T-cell (primary cell): ENCODE measurements at regions not wholly inside any gene's neighbourhood (a gene's known extent, or its start where the extent isn't known, plus 50 kb on each side); places are given as distances from the start of the nearest gene placed in this dataset.

Source experiments
- ATAC-seq, 4 experiments: fragments of 200-7000 bp in 3 of 4; fragments of 150-1000 bp in 1 of 4; cut with Tn5 transposase; replicated peaks in 1 of 4; 1 replicate in 3 of 4; 2 replicates in 1 of 4; pipeline ENCODE4 v1.10.0; 2021; ENCODE audit warnings: moderate library complexity in 3 of 4, mild to moderate bottlenecking in 2 of 4, moderate number of reproducible peaks in 1 of 4
- CTCF ChIA-PET, 2 donors: fragments of 300-600 bp; sonication (Branson Sonifier 250); formaldehyde crosslinking; loops; one replicate each; lab custom pipeline; 2022; ENCODE audit warnings: antibody characterized with exemption in 2 of 2; lab: Charles Lee
- POLR2A ChIA-PET, 2 donors: fragments of 300-600 bp; sonication (Branson Sonifier 250); formaldehyde crosslinking; loops; one replicate each; lab custom pipeline; 2022; ENCODE audit warnings: antibody characterized with exemption in 2 of 2; lab: Charles Lee
- DNase-seq, 35 experiments: peaks; one replicate each; pipeline versions ENCODE4 v3.0.0 to v3.0.0-alpha.2; 2013 to 2023
- H3K27ac ChIP-seq: one replicate; pipeline ENCODE4 v1.5.1; 2013; ENCODE audit warnings: low read length
- H3K27me3 ChIP-seq, 2 experiments: replicated peaks in 1 of 2; 1 replicate in 1 of 2; 2 replicates in 1 of 2; pipeline versions ENCODE4 v1.6.1 to v1.7.0; 2013; ENCODE audit warnings: low read length in 1 of 2, mixed read lengths in 1 of 2; ENCODE audit not compliant: control insufficient read depth in 2 of 2, insufficient read depth in 2 of 2; ENCODE audit errors: extremely low read depth in 1 of 2
- H3K36me3 ChIP-seq, 2 donors: 1 replicate in 1 of 2; 2 replicates in 1 of 2; pipeline versions ENCODE4 v1.6.1 to v1.7.0; 2013; ENCODE audit warnings: low read length in 1 of 2; ENCODE audit not compliant: control insufficient read depth in 2 of 2, insufficient read depth in 1 of 2; ENCODE audit errors: extremely low read depth in 1 of 2
- H3K4me1 ChIP-seq, 2 experiments: 1 replicate in 1 of 2; 2 replicates in 1 of 2; pipeline versions ENCODE4 v1.6.1 to v1.7.0; 2013; ENCODE audit warnings: low read length in 2 of 2, mixed read lengths in 1 of 2; ENCODE audit not compliant: insufficient read depth in 2 of 2, control insufficient read depth in 1 of 2; ENCODE audit errors: extremely low read depth in 1 of 2
- H3K4me3 ChIP-seq, 2 donors: 1 replicate in 1 of 2; 2 replicates in 1 of 2; pipeline versions ENCODE4 v1.5.1 to v1.7.0; 2013; ENCODE audit warnings: mild to moderate bottlenecking in 2 of 2, low read length in 1 of 2, moderate library complexity in 1 of 2; ENCODE audit not compliant: control insufficient read depth in 1 of 2; ENCODE audit errors: extremely low read depth in 1 of 2
- H3K9me3 ChIP-seq: 2 replicates; pipeline ENCODE4 v1.7.0; 2013
- H3K27ac Mint-ChIP-seq, 2 donors: one replicate each; pipeline ENCODE4 v1.8.0; 2020 to 2021; ENCODE audit warnings: mild to moderate bottlenecking in 2 of 2, mixed read lengths in 2 of 2
- H3K27me3 Mint-ChIP-seq, 2 donors: one replicate each; pipeline ENCODE4 v1.8.0; 2021 to 2022; ENCODE audit warnings: mixed read lengths in 2 of 2
- H3K36me3 Mint-ChIP-seq: one replicate; pipeline ENCODE4 v1.8.0; 2021; ENCODE audit warnings: mixed read lengths
- H3K4me1 Mint-ChIP-seq, 3 donors: one replicate each; pipeline ENCODE4 v1.8.0; 2020 to 2022; ENCODE audit warnings: mixed read lengths in 3 of 3, mild to moderate bottlenecking in 1 of 3
- H3K4me3 Mint-ChIP-seq, 3 donors: one replicate each; pipeline ENCODE4 v1.8.0; 2020 to 2022; ENCODE audit warnings: mild to moderate bottlenecking in 3 of 3, mixed read lengths in 3 of 3, moderate library complexity in 3 of 3
- H3K9me3 Mint-ChIP-seq, 3 donors: one replicate each; pipeline ENCODE4 v1.8.0; 2020 to 2022; ENCODE audit warnings: mixed read lengths in 3 of 3
- WGBS: methylation state at CpG from one replicate; pipeline ENCODE4 v1.1.5; 2013; ENCODE audit warnings: missing lambda C conversion rate; ENCODE audit not compliant: insufficient coverage; 5-methylcytosine and 5-hydroxymethylcytosine counted together

GRCh38 chr11:76269661-76270261 lies 63.5 kb upstream of the WNT11 start:
- DNase-seq (no peak), ATAC-seq (no peak)
- Histone ChIP-seq H3K4me3 (no peak overlapping the region), H3K27ac (no peak overlapping the region), H3K9me3 (no peaks in the 10 kb centered on the region), H3K27me3 (peaks cover 0 to 20% of the 10 kb centered on the region in 2 experiments), H3K36me3 (no peaks in the 10 kb centered on the region), H3K4me1 (no peaks in the 10 kb centered on the region)
- POLR2A ChIA-PET = no interaction called here
- WGBS = 77% methylated on average over 6 of the region's 13 CpGs
- Mint-ChIP-seq H3K27ac (no peak overlapping the region), H3K27me3 (peaks cover 1 to 3% of the 10 kb centered on the region in 2 donors), H3K36me3 (no peaks in the 10 kb centered on the region), H3K9me3 (no peaks in the 10 kb centered on the region), H3K4me1 (no peaks in the 10 kb centered on the region), H3K4me3 (no peak overlapping the region)
- CTCF ChIA-PET = no interaction called here

DNA sequence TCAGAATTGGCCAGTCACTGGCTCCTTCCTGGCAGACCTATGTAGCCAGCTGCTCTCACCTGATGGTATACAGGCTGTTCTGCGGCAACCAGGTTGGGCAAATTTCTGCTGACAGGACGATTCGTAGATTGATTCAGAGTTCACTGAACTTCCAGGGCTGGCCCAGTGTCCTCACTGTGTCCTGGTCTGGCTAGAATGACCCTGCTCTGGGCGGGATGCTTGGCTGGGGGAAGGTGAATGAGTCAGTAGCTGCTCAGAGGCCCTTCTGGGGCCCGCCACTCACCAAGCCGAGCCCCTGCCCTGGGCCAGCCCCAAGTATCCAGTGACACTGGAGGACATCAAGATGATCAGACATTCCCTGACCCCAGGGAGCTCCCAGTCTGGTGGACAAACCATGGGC lies 62.9 kb upstream of the WNT11 start:
- H3K27ac ChIP-seq = no peak overlapping the region
- no peaks in the 10 kb centered on the region for H3K4me1 ChIP-seq
- peaks cover 0 to 20% of the 10 kb centered on the region in 2 experiments for H3K27me3 ChIP-seq
- no peaks in the 10 kb centered on the region for H3K9me3 ChIP-seq
- ATAC-seq (no peak), DNase-seq (no peak)
- ChIA-PET POLR2A (no interaction called here), CTCF (no interaction called here)
- WGBS = 82% methylated on average over 6 of the region's 6 CpGs
- Mint-ChIP-seq H3K27ac (no peak overlapping the region), H3K9me3 (no peaks in the 10 kb centered on the region), H3K4me1 (no peaks in the 10 kb centered on the region), H3K27me3 (peaks cover 1 to 3% of the 10 kb centered on the region in 2 donors), H3K36me3 (no peaks in the 10 kb centered on the region), H3K4me3 (no peak overlapping the region)
- no peak overlapping the region for H3K4me3 ChIP-seq
- H3K36me3 ChIP-seq = no peaks in the 10 kb centered on the region

GRCh38 chr11:76268498-76268897 lies 62.2 kb upstream of the WNT11 start:
- peaks cover 0 to 20% of the 10 kb centered on the region in 2 experiments for H3K27me3 ChIP-seq
- no peaks in the 10 kb centered on the region for H3K9me3 Mint-ChIP-seq
- no peaks in the 10 kb centered on the region for H3K36me3 Mint-ChIP-seq
- H3K4me1 ChIP-seq = no peaks in the 10 kb centered on the region
- ATAC-seq (no peak), DNase-seq (no peak)
- ChIA-PET POLR2A (no interaction called here), CTCF (no interaction called here)
- H3K27ac Mint-ChIP-seq = no peak overlapping the region
- no peaks in the 10 kb centered on the region for H3K9me3 ChIP-seq
- H3K4me1 Mint-ChIP-seq = no peaks in the 10 kb centered on the region
- no peak overlapping the region for H3K4me3 ChIP-seq
- H3K27me3 Mint-ChIP-seq = peaks cover 1 to 3% of the 10 kb centered on the region in 2 donors
- no peak overlapping the region for H3K4me3 Mint-ChIP-seq
- H3K27ac ChIP-seq = no peak overlapping the region
- no peaks in the 10 kb centered on the region for H3K36me3 ChIP-seq

DNA sequence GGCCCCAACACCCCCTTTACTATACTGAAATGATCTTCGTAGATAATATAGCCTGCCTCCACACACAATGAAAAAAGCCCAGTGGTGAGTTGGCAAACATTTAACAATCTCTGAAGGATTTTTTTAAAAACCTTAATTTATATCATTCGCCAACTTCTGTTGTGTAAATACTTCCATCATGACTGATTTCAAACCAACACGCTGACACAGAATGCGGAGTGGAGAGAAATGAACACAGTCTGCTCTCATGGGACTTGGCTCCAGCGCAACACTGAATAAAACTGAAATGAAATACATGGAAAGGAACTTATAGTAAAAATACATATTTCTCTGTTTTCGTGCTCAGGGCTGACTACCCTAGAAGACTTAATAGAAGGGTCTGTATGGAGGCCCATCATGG lies 61.3 kb upstream of the WNT11 start:
- no peaks in the 10 kb centered on the region for H3K36me3 ChIP-seq
- no peak overlapping the region for H3K4me3 ChIP-seq
- ATAC-seq (no peak), DNase-seq (no peak)
- no peak overlapping the region for H3K27ac ChIP-seq
- Mint-ChIP-seq H3K27me3 (peaks cover 1 to 6% of the 10 kb centered on the region in 2 donors), H3K4me3 (no peak overlapping the region), H3K9me3 (no peaks in the 10 kb centered on the region), H3K36me3 (no peaks in the 10 kb centered on the region), H3K4me1 (no peaks in the 10 kb centered on the region), H3K27ac (no peak overlapping the region)
- no peaks in the 10 kb centered on the region for H3K9me3 ChIP-seq
- ChIA-PET CTCF (no interaction called here), POLR2A (no interaction called here)
- H3K4me1 ChIP-seq = no peaks in the 10 kb centered on the region
- no CpG with 5 or more reads among the region's 6 CpGs for WGBS
- H3K27me3 ChIP-seq = peaks cover 0 to 22% of the 10 kb centered on the region in 2 experiments

DNA sequence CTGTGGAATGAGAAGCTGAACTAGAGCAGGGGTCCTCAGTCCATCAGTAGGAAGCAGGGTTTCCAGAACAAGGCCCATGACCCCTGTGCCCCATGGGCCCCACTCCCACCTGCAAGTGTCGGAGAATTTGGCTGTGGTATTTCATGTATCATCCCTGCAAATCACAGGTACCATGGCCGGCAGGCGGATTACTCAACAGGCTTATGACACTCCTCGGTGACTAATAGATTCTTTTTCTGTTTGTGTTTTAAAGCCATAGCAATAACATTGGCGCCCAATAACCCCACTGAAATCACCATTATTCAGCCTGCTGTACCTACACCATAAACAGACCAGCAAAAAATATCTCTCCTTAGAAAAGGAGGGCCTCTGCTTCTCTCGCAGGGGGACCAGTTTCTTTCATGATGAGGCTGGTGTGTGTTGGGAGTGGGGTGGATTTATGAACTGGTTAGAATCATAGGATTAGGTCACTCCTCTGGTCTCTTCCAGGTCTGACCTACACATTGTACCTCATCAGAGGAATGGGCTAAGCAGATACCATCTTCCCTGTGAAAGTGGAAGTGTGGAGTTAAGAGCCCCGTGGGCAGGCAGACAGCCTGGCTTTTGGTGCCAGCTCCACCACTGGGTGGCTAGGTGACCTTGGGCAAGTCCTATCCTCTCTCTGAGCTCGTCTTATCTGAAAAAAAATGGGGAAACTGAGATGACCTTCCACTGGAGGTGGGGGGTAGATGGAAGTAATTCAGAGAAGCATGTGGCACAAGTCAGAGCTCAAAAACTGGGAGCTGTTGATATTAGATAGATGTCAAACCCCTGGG lies 60.2 kb upstream of the WNT11 start:
- Histone ChIP-seq H3K9me3 (no peaks in the 10 kb centered on the region), H3K27me3 (peaks cover 0 to 20% of the 10 kb centered on the region in 2 experiments), H3K27ac (no peak overlapping the region), H3K4me1 (no peaks in the 10 kb centered on the region), H3K36me3 (no peaks in the 10 kb centered on the region), H3K4me3 (no peak overlapping the region)
- DNase-seq (no peak), ATAC-seq (no peak)
- ChIA-PET POLR2A (no interaction called here), CTCF (no interaction called here)
- Mint-ChIP-seq H3K4me1 (no peaks in the 10 kb centered on the region), H3K36me3 (no peaks in the 10 kb centered on the region), H3K27ac (no peak overlapping the region), H3K9me3 (no peaks in the 10 kb centered on the region), H3K4me3 (no peak overlapping the region), H3K27me3 (peaks cover 1 to 6% of the 10 kb centered on the region in 2 donors)
- 69% methylated on average over 3 of the region's 8 CpGs for WGBS

DNA sequence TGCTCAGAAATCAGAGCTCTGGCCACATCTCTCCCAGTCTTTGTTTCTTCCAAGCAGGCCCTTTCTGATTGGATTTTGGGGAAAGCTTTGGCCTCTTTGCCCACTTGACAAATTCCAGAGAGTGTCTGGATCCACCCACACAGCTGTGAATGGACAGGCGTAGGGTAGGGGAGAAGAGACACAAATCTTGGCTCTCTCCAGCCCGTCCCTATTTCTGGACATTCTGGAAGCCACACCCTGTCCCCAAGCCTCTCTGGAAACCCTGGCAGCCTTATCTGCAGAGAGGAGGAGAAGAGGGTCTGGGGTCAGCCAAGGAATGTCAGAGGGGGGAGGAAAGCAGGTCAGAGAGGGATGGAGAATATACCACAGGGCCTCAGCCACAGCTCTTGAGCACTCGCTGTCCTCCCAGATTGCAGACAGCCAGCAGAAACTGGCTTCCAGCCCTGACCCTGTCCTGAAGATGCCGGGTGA lies 59.5 kb upstream of the WNT11 start:
- CTCF ChIA-PET = no interaction called here

More for the DNA sequence above, 59.5 kb upstream of the WNT11 start:
- DNase-seq = no peak
- Histone ChIP-seq H3K9me3 (no peaks in the 10 kb centered on the region), H3K36me3 (no peaks in the 10 kb centered on the region), H3K27me3 (peaks cover 0 to 14% of the 10 kb centered on the region in 2 experiments), H3K27ac (no peak overlapping the region), H3K4me1 (no peaks in the 10 kb centered on the region), H3K4me3 (no peak overlapping the region)
- H3K36me3 Mint-ChIP-seq = no peaks in the 10 kb centered on the region
- no peaks in the 10 kb centered on the region for H3K9me3 Mint-ChIP-seq
- POLR2A ChIA-PET = no interaction called here
- no peak overlapping the region for H3K27ac Mint-ChIP-seq
- ATAC-seq = no peak
- H3K4me1 Mint-ChIP-seq = no peaks in the 10 kb centered on the region
- H3K27me3 Mint-ChIP-seq = peaks cover 1 to 6% of the 10 kb centered on the region in 2 donors
- no peak overlapping the region for H3K4me3 Mint-ChIP-seq
- no CpG with 5 or more reads among the region's 4 CpGs for WGBS
